Gastroesophageal sphincter (tissue), 3 donors: ENCODE measurements at regions not wholly inside any gene's neighbourhood (a gene's known extent, or its start where the extent isn't known, plus 50 kb on each side); places are given as distances from the start of the nearest gene placed in this dataset.

Source experiments
- CTCF ChIP-seq, 4 experiments: fragments of 200-600 bp in 2 of 4; fragments of 450-650 bp in 2 of 4; sonication (generic) in 1 of 4; IDR thresholded peaks; one replicate each; pipeline ENCODE4 v1.5.1; 2017 to 2019; ENCODE audit warnings: antibody characterized with exemption in 4 of 4, mild to moderate bottlenecking in 2 of 4, moderate library complexity in 2 of 4
- EP300 ChIP-seq: sonication (generic); formaldehyde crosslinking; IDR thresholded peaks from one replicate; pipeline ENCODE4 v1.6.1; 2017; ENCODE audit warnings: antibody characterized with exemption, mild to moderate bottlenecking
- POLR2A ChIP-seq, 2 donors: fragments of 450-650 bp; IDR thresholded peaks; one replicate each; pipeline ENCODE4 v1.6.1; 2017; ENCODE audit warnings: antibody characterized with exemption in 2 of 2, mild to moderate bottlenecking in 2 of 2, moderate library complexity in 1 of 2
- POLR2AphosphoS5 ChIP-seq: sonication (generic); formaldehyde crosslinking; IDR thresholded peaks from one replicate; pipeline ENCODE4 v1.6.1; 2017; ENCODE audit warnings: antibody characterized with exemption

GRCh38 chr6:156587071-156587470, 190.1 kb upstream of the ARID1B start:
- TF ChIP-seq CTCF (IDR thresholded peaks at IDR 0.05) (no peak), POLR2A (IDR thresholded peaks at IDR 0.05) (no peak), POLR2AphosphoS5 (no peak), EP300 (no peak)
